Stimulated activated CD4-positive, alpha-beta T cell treated with anti-CD3 and anti-CD28 coated beads, Interleukin-1b, Interleukin-23, amount 100 ng/mL, for 4 hours (primary cell): ENCODE measurements at regions not wholly inside any gene's neighbourhood (a gene's known extent, or its start where the extent isn't known, plus 50 kb on each side); places are given as distances from the start of the nearest gene placed in this dataset.

Source experiments
- DNase-seq, 2 donors: peaks; one replicate each; pipeline ENCODE4 v3.0.0-alpha.2; 2020; ENCODE audit warnings: low read depth in 2 of 2

DNA sequence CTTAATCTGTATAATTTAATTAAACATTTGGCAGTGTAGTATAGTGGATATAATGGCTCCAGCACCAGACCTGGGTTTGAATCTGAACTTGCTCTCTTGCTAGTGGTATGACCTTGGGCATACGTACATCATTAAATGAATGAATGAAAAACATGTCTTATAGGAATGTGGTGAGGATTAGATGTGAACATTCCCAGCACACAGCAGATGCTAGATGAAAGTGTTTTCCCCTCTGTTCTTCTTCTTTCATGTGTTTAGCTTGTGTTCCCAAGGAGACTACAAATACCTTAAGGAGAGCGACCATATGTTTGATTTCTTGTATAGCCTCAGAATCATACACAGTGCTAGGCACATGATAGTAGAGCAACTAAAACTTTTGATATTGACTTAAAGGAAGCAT lies 56.5 kb downstream of the CT47B1 start:
- DNase-seq: no peak

DNA sequence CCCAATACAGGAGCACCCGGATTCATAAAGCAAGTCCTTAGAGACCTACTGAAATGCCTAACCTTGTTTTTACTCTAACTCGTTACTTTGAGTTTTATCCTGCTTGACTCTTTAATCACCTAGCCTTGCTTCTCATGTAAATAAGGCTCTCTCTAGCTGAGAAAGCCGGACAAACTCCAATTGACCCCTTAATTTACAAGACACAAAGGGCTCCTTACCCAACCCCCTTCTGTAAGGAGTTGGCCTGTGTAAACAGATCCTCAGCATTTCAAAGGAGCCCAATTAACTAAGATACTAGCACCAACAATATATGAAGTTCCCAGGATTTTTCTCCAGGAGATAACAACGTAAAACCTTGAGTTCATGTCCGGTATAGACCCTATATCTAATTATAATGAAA lies 61.7 kb downstream of the CT47B1 start:
- DNase-seq: no peak

DNA sequence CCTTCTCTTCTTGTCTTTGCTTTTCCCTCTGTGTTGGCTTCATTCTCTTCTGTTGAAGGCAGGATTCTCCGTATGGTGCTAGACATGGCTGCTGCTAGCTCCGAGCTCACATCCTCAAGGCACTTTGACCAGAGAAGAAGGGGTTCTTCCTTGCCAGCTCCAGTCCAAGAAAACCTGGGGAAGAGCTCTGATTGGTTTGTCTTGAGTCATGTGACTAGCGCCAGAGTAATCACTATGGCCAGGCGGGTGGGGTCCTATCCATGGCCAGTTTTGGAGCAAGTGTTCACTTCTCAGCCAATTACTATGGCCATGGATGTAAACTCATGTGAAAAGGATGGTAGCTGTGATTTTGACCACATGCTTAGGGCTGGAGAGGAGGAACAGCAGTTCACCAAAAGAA lies 74.2 kb downstream of the CT47B1 start:
- no peak for DNase-seq

- DNase-seq: no peak
These were observed 78.3 kb downstream of the CT47B1 start for GRCh38 chrX:120797188-120797851.

DNA sequence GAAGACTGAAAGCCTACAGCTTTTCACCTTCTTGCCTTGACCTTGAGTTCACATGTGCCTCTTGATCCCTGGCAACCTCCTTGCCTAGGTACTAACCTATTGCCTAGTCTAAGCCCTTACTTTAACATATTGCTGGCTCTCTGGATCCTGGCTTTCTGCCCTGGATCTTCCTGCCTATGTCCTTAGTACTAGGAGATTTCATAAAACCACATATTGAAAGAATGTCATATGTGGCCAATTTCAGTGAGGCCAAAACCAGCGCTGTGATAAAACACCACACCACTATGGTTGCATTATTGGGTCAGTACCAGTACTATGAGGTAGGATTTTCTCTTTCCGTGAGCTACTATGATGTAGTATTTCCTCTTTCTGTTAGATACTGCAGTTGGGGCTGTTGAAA lies 80.4 kb downstream of the CT47B1 start:
- no peak for DNase-seq

- no peak for DNase-seq
These were observed 81.1 kb downstream of the CT47B1 start for GRCh38 chrX:120794525-120794975.

DNA sequence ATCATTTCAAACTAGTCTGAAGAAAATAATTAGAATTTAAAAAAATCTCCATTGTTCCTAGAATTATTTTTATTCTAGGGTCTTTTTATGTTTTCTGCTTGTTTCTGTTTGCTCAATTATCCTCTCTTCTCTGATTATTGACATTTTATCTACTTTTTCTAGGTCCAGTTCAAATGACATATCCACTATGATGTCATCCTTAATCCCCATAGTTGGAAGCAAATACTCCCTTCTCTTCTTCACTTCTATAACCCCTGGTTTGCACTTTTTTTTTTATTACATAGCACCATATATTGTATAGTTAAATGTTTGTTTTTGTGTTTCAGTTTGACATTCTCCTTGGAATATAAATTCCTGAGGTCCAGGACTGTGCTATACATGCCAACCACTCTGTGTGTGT lies 82.6 kb downstream of the CT47B1 start:
- no peak for DNase-seq

DNA sequence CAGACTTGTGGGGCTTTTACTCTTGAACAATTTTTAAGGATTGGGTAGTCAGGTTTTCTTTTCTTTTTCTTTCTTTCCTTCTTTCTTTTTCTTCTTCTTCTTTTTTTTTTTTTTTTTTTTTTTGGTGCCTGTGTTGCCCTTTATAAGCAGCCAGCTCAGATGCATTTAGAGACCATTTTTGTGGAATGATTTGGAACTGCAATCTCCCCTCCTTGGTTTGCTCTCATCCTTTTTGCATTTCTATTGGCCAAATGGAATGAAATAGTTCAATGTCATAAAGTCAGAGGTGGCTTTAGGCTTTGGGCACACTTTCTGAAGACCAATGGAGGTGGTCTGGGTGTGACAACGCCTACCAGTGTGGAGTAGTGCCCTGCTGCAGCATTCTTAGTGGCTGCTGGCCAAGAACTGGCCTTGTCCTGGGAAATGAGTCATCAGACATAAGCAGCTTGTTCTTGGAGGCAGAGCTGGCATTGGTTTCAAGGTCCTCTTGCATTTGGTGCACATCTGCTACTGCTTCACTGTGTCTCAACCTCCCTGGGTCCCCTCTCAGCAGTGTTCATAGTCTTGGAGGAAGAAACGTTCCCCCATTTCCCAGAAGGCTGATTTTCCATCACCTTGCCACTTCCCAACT lies 84.5 kb downstream of the CT47B1 start:
- DNase-seq: no peak

GRCh38 chrX:120790552-120790951 lies 85.1 kb downstream of the CT47B1 start:
- no peak for DNase-seq

- peak in 1 of 2 donors; percentile 23 for DNase-seq
These were observed 85.5 kb downstream of the CT47B1 start for GRCh38 chrX:120790118-120790517.

DNA sequence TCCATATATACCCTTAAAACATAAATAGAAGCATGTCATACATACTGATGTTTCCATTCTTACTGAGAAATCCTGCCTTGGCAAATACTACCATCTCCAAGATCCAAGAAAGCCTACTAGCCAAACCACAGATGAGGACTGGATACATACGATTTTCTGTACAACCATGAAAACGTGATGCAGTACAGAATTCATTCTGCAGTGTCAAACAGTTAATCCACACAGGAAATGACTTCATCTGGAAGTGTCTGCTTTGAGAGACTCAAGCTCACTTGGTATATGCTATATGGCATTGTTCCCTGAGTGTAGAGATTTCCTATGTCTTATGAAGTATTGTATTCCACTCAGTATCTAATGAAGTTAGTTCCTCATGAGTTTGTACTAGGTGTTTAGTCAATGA lies 94.3 kb downstream of the CT47B1 start:
- no peak for DNase-seq

DNA sequence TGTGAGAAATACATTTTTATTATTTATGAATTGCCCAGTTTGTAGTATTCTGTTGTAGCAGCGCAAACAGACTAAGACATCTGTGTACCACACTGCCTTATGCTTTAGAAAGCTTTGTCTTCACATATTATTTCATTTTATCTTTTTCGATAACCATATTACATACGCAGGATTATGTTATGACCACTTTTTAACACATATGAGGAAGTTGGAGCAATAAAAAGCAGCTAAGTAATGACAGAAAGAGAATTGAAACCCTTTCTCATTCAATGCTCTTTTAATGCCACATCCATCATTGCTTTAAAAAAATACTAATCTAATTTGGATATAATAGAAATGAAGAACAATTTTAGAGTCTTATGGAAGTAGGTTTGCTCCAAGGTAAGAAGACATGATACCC lies 99.7 kb downstream of the CT47B1 start:
- DNase-seq: no peak

DNA sequence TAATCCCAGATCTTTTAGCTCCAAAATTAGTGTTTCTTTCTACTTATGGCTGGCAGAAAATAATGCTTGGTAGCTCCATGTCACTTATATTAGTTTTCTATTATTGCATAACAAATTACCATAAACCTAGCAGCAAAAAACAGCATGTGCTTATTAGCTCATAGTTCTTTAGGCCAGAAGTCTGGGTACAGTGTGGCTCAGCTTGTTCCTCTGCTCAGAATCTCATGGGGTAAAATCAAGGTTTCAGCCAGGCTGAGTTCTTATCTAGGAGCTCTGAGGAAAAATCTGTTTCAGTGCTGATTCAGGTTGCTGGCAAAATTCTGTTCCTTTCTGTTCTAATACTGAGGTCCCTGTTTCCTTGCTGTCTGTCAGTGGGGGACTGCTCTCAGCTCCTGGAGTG lies 101.1 kb downstream of the CT47B1 start:
- DNase-seq: no peak

DNA sequence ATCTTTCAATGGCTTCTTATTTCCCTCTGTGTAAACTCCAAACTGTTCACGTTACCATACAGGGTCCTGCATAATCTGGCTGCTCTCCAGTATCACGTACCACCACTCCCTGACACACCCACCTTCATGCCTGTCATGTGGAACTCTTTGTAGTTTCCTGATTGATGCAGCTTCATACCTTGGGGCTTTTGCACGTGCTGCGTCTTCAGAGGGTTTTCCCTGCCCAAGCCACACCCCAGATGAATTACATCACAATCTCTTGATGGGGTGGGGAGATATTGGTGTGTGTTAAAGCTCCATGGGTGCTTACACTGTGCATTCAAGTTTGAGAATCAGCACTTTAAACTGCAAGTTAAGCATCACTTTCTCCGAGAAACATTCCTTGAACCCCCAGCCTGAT lies 101.9 kb downstream of the CT47B1 start:
- no peak for DNase-seq

- no peak for DNase-seq
These were observed 105.9 kb downstream of the CT47B1 start for GRCh38 chrX:120769576-120770341.

DNA sequence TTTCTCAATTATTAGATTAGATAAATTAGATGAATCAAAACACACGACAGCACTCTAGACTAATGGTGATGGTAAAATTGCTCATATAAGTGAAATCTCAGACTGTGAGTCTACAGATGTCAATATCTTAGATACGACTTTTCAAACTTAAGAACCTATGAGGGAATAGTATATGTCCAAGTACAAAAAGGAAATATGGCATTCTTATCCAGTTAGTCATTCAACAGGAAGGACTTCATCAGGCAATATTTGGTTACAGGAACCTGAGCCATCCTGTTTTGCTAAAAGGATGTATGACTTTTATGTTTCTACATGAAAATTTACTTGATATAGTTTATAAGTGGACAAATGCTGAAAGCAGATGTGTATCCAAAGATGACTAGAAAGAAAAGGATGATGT lies 107.0 kb downstream of the CT47B1 start:
- no peak for DNase-seq

DNA sequence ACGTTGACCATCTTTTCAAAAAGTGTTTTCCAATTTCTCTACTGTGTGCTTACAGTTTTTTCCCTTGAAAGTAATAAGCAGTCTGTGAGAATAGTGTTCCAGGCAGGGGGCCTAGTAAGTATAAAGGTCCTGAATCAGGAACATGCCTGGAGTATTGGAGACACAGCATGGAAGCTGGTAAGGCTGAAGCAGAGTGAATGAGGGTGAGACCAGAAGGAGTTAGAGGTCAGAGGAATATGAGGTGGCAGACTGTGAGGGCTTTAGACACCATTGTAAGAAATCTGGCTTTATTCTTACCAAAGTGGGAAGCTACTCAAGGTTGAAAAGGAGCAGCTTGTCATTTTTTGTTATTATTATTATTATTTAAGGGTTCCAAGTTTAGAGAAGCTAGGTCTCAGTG lies 107.4 kb downstream of the CT47B1 start:
- DNase-seq: no peak

DNA sequence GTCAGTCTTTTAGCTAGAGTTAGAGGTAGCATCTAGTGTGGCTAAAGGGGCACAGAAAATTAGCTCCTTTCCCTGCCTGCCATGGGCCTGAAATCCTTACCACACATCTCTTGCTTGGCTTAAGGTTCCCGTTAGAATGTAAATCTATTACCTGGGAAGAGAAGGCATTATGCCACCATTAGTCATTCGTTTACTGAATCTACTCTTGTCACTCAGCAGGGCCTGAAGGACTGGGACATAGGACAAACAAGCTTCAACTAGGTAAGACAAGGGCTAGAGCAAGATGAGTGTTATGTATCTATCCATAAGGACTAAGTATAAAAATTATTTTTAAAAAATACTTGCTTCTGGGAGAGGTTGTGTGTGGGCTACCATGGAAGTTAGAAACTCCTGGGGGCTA lies 112.4 kb downstream of the CT47B1 start:
- no peak for DNase-seq

DNA sequence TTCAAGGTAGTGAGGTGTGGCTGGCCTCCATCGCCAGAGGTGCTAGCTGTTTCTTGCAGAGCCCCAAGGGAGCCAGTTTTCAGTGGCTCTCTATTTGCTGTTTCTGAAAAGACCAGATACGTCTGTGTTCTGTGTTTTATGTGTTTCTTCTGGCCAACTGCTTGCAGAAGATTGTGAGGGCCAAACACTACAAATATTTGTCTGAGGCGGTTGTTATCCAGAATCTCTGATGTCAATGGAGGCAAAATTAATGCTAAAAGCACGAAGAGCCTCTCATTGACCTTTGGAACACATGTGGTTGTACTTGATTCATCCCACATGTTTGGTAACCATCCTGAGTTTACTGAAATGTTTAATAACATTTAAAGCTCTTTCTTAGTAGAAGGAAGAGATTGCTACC lies 113.9 kb downstream of the CT47B1 start:
- DNase-seq: no peak

DNA sequence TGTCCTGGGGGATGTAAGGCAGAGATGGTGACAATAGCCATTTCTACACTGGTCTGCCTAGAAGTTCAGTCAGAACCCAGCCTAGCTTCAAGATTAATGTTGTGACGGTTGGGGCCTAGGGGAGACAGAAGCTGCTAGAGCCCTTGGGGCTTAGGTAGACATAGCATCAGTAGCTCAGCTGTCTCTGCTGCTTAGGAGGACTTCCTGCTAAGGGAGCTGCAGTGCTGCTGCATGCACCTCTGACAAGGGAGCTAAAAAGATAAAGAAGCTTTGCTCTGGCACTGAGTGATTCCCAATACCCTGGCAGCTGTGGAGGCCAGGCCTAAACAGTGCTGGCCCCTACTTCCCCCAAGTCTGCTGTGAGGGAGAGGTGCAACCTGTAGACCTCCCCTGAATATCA lies 116.0 kb downstream of the CT47B1 start:
- DNase-seq: no peak

GRCh38 chrX:120755066-120755846 lies 120.4 kb downstream of the CT47B1 start:
- DNase-seq: no peak
